NT2/D1 (cell line): ENCODE measurements at regions not wholly inside any gene's neighbourhood (a gene's known extent, or its start where the extent isn't known, plus 50 kb on each side); places are given as distances from the start of the nearest gene placed in this dataset.

ENCODE experiments used
- DNase-seq: peaks from one replicate; pipeline ENCODE4 v3.0.0-alpha.2; 2011; ENCODE audit warnings: low read depth, low spot score
- H3K27me3 ChIP-seq: 2 replicates; pipeline ENCODE4 v1.6.0; 2011; ENCODE audit warnings: mild to moderate bottlenecking; ENCODE audit not compliant: insufficient read length, insufficient read depth
- H3K36me3 ChIP-seq: 2 replicates; pipeline ENCODE4 v1.6.1; 2011; ENCODE audit warnings: mild to moderate bottlenecking, low read length, mixed read lengths; ENCODE audit not compliant: insufficient read depth, insufficient read length
- H3K4me1 ChIP-seq: 2 replicates; pipeline ENCODE4 v1.5.1; 2011; ENCODE audit not compliant: insufficient read depth, insufficient read length
- H3K4me3 ChIP-seq: 2 replicates; pipeline ENCODE4 v1.5.1; 2011; ENCODE audit warnings: low read depth; ENCODE audit not compliant: insufficient read length
- H3K9ac ChIP-seq: 2 replicates; pipeline ENCODE4 v1.6.0; 2011; ENCODE audit warnings: low read depth; ENCODE audit not compliant: insufficient read length
- H3K9me3 ChIP-seq: 2 replicates; pipeline ENCODE4 v1.5.1; 2011; ENCODE audit warnings: mild to moderate bottlenecking, low read length; ENCODE audit not compliant: insufficient read depth
- SUZ12 ChIP-seq: IDR thresholded peaks from 2 replicates; pipeline ENCODE4 v1.6.1; 2011; ENCODE audit not compliant: insufficient read length, insufficient read depth; ENCODE audit errors: extremely low read depth
- YY1 ChIP-seq: IDR thresholded peaks from 2 replicates; pipeline ENCODE4 v1.6.1; 2011; ENCODE audit not compliant: insufficient read length, insufficient read depth
- ZNF274 ChIP-seq: IDR thresholded peaks from 2 replicates; pipeline ENCODE4 v1.6.1; 2011; ENCODE audit warnings: mild to moderate bottlenecking, low read depth, low read length

DNA sequence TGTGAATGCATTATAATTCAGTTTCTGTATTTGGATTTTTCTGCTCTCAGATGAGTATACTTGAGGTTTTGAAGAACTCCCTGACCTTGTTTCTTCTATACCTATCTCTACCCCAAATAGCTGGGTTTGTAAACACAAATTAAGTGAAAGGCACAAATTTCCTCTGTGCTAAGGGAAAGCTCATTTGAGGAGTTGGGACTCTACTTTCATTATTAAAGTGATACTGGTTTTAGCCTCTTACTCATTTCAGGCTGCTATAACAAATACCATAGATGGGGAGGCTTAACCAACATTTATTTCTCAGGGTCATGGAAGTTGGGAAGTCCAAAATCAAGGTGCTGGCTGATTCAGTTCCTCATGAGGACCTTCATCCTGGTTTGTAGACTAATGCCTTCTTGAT, 97.2 kb upstream of the ANKH start:
- Histone ChIP-seq H3K9ac (no peak overlapping the region), H3K4me1 (no peaks in the 10 kb centered on the region), H3K4me3 (no peak overlapping the region), H3K36me3 (no peaks in the 10 kb centered on the region), H3K27me3 (no peaks in the 10 kb centered on the region), H3K9me3 (no peaks in the 10 kb centered on the region)
- TF ChIP-seq ZNF274 (no peak), SUZ12 (no peak), YY1 (no peak)
- DNase-seq, result no peak

DNA sequence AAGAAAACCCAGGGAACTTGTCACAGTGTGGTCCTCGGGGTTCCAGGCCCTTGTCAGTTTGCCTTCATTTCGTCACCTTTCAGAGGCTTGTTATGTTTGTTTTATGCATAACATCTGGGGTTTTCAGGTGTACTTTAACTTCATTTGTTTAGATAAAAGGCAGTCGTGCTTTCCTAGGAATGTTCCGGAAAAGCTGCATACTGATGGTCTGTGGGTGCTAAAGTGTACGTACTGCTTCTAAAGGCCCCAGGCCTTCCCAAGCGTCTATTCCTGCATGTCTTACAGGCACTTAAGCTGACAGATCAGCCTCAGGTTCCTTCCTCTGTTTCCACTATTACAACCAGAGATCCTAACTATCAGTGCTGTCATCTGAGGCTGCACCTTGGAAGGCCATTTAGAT, 95.6 kb upstream of the ANKH start:
- no peaks in the 10 kb centered on the region for H3K27me3 ChIP-seq
- no peak overlapping the region for H3K9ac ChIP-seq
- H3K4me3 ChIP-seq, result no peak overlapping the region
- no peaks in the 10 kb centered on the region for H3K4me1 ChIP-seq
- no peak for TF ChIP-seq ZNF274
- TF ChIP-seq YY1, result no peak
- no peak for TF ChIP-seq SUZ12
- no peaks in the 10 kb centered on the region for H3K36me3 ChIP-seq
- no peaks in the 10 kb centered on the region for H3K9me3 ChIP-seq
- no peak for DNase-seq

- DNase-seq, result no peak
- Histone ChIP-seq H3K27me3 (no peaks in the 10 kb centered on the region), H3K4me3 (no peak overlapping the region), H3K36me3 (no peaks in the 10 kb centered on the region), H3K9ac (no peak overlapping the region), H3K9me3 (no peaks in the 10 kb centered on the region), H3K4me1 (no peaks in the 10 kb centered on the region)
- no peak for TF ChIP-seq YY1
- TF ChIP-seq ZNF274, result no peak
- TF ChIP-seq SUZ12, result no peak
These were observed 94.2 kb upstream of the ANKH start for GRCh38 chr5:14965815-14966214.

GRCh38 chr5:14962604-14963003, 91.0 kb upstream of the ANKH start:
- Histone ChIP-seq H3K9me3 (no peaks in the 10 kb centered on the region), H3K9ac (no peak overlapping the region), H3K27me3 (no peaks in the 10 kb centered on the region), H3K4me1 (no peaks in the 10 kb centered on the region), H3K4me3 (no peak overlapping the region), H3K36me3 (no peaks in the 10 kb centered on the region)
- no peak for TF ChIP-seq SUZ12
- TF ChIP-seq YY1, result no peak
- no peak for TF ChIP-seq ZNF274
- DNase-seq, result no peak

- Histone ChIP-seq H3K4me3 (no peak overlapping the region), H3K27me3 (no peaks in the 10 kb centered on the region), H3K4me1 (no peaks in the 10 kb centered on the region), H3K9me3 (no peaks in the 10 kb centered on the region), H3K36me3 (no peaks in the 10 kb centered on the region), H3K9ac (no peak overlapping the region)
- TF ChIP-seq ZNF274, result no peak
- DNase-seq, result no peak
These were observed 88.5 kb upstream of the ANKH start for GRCh38 chr5:14960120-14960462.

GRCh38 chr5:14959399-14960119, 88.0 kb upstream of the ANKH start:
- peaks cover 3% of the 10 kb centered on the region for H3K27me3 ChIP-seq
- DNase-seq, result no peak
- no peaks in the 10 kb centered on the region for H3K4me1 ChIP-seq
- no peaks in the 10 kb centered on the region for H3K36me3 ChIP-seq
- H3K4me3 ChIP-seq, result no peak overlapping the region
- no peak overlapping the region for H3K9ac ChIP-seq
- no peak for TF ChIP-seq ZNF274
- TF ChIP-seq SUZ12, result no peak
- no peak for TF ChIP-seq YY1
- H3K9me3 ChIP-seq, result no peaks in the 10 kb centered on the region

GRCh38 chr5:14958188-14958587, 86.6 kb upstream of the ANKH start:
- peaks cover 7% of the 10 kb centered on the region for H3K27me3 ChIP-seq
- no peak overlapping the region for H3K9ac ChIP-seq
- H3K4me3 ChIP-seq, result no peak overlapping the region
- H3K4me1 ChIP-seq, result no peaks in the 10 kb centered on the region
- TF ChIP-seq YY1 (no peak), SUZ12 (no peak), ZNF274 (no peak)
- DNase-seq, result no peak
- H3K9me3 ChIP-seq, result no peaks in the 10 kb centered on the region
- H3K36me3 ChIP-seq, result no peaks in the 10 kb centered on the region
